Hepatocyte (in vitro differentiated cells): ENCODE measurements at regions not wholly inside any gene's neighbourhood (a gene's known extent, or its start where the extent isn't known, plus 50 kb on each side); places are given as distances from the start of the nearest gene placed in this dataset.
A peak's percentile ranks its signal among the peaks of the same experiment; 100 is the strongest.

Experiments
- DNase-seq: peaks from one replicate; pipeline ENCODE4 v3.0.0-alpha.2; 2016; ENCODE audit warnings: low spot score
- H2AFZ ChIP-seq: fragments of 200-600 bp; sonication (generic); 2 replicates; pipeline ENCODE4 v1.6.0; 2016; ENCODE audit warnings: antibody characterized with exemption, mild to moderate bottlenecking
- H3K27ac ChIP-seq: fragments of 200-600 bp; sonication (generic); 2 replicates; pipeline ENCODE4 v1.5.1; 2016; ENCODE audit warnings: mild to moderate bottlenecking
- H3K27me3 ChIP-seq: fragments of 200-600 bp; sonication (generic); 2 replicates; pipeline ENCODE4 v1.6.1; 2016
- H3K36me3 ChIP-seq: fragments of 200-600 bp; sonication (generic); replicated peaks from 2 replicates; pipeline ENCODE4 v1.5.1; 2016; ENCODE audit warnings: low read depth; ENCODE audit not compliant: insufficient read depth
- H3K4me1 ChIP-seq: fragments of 200-600 bp; sonication (generic); 2 replicates; pipeline ENCODE4 v1.5.1; 2016; ENCODE audit warnings: mild to moderate bottlenecking, moderate library complexity; ENCODE audit not compliant: insufficient read depth
- H3K4me2 ChIP-seq: fragments of 200-600 bp; sonication (generic); 2 replicates; pipeline ENCODE4 v1.6.0; 2016
- H3K4me3 ChIP-seq: fragments of 200-600 bp; sonication (generic); 2 replicates; pipeline ENCODE4 v1.5.1; 2016; ENCODE audit warnings: mild to moderate bottlenecking
- H3K79me2 ChIP-seq: fragments of 200-600 bp; sonication (generic); 2 replicates; pipeline ENCODE4 v1.6.0; 2017; ENCODE audit warnings: mild to moderate bottlenecking
- H3K9me2 ChIP-seq: fragments of 200-600 bp; sonication (generic); replicated peaks from 2 replicates; pipeline ENCODE4 v1.6.0; 2017; ENCODE audit warnings: mild to moderate bottlenecking; ENCODE audit not compliant: insufficient read depth
- H3K9me3 ChIP-seq: fragments of 200-600 bp; sonication (generic); 2 replicates; pipeline ENCODE4 v1.5.1; 2016; ENCODE audit warnings: low read depth, mild to moderate bottlenecking
- H4K20me1 ChIP-seq: fragments of 200-600 bp; sonication (generic); 2 replicates; pipeline ENCODE4 v1.6.0; 2016; ENCODE audit warnings: mild to moderate bottlenecking; ENCODE audit not compliant: insufficient read depth, poor library complexity, severe bottlenecking
- CTCF ChIP-seq: fragments of 200-600 bp; sonication (generic); IDR thresholded peaks from 2 replicates; pipeline ENCODE4 v1.5.1; 2016; ENCODE audit warnings: antibody characterized with exemption, mild to moderate bottlenecking; ENCODE audit not compliant: poor library complexity
- EZH2 ChIP-seq: fragments of 200-600 bp; sonication (generic); IDR thresholded peaks from 2 replicates; pipeline ENCODE4 v1.6.1; 2016; ENCODE audit warnings: antibody characterized with exemption, mild to moderate bottlenecking, borderline replicate concordance
- EZH2phosphoT487 ChIP-seq: fragments of 200-600 bp; sonication (generic); IDR thresholded peaks from one replicate; pipeline ENCODE4 v1.6.1; 2018; ENCODE audit warnings: antibody characterized with exemption, mild to moderate bottlenecking, low read depth, moderate library complexity; ENCODE audit not compliant: unreplicated experiment, severe bottlenecking
- WGBS: methylation state at CpG from one replicate; pipeline ENCODE4 v1.1.6; 2016; ENCODE audit warnings: low lambda C conversion rate; ENCODE audit errors: missing lambda C conversion rate; 5-methylcytosine and 5-hydroxymethylcytosine counted together

GRCh38 chr4:77430847-77431246, 174.8 kb upstream of the CXCL13 start:
- H3K4me1 ChIP-seq: no peaks in the 10 kb centered on the region
- H3K4me2 ChIP-seq: no peak overlapping the region
- 71% methylated on average over 4 of the region's 4 CpGs for WGBS
- H4K20me1 ChIP-seq: no peaks in the 10 kb centered on the region
- DNase-seq: no peak
- no peaks in the 10 kb centered on the region for H3K27me3 ChIP-seq
- no peaks in the 10 kb centered on the region for H3K36me3 ChIP-seq
- H3K9me2 ChIP-seq: no peaks in the 10 kb centered on the region
- H3K9me3 ChIP-seq: no peaks in the 10 kb centered on the region
- H2AFZ ChIP-seq: no peak overlapping the region
- H3K27ac ChIP-seq: no peak overlapping the region
- no peak overlapping the region for H3K4me3 ChIP-seq
- H3K79me2 ChIP-seq: no peaks in the 10 kb centered on the region
- no peak for TF ChIP-seq EZH2phosphoT487
- TF ChIP-seq EZH2: no peak
- no peak for TF ChIP-seq CTCF

- Histone ChIP-seq H4K20me1 (no peaks in the 10 kb centered on the region), H3K9me2 (no peaks in the 10 kb centered on the region), H3K4me1 (no peaks in the 10 kb centered on the region), H3K9me3 (no peaks in the 10 kb centered on the region), H3K27ac (no peak overlapping the region), H3K4me3 (no peak overlapping the region), H2AFZ (no peak overlapping the region), H3K27me3 (no peaks in the 10 kb centered on the region), H3K4me2 (no peak overlapping the region), H3K79me2 (no peaks in the 10 kb centered on the region), H3K36me3 (no peaks in the 10 kb centered on the region)
- no peak for DNase-seq
- TF ChIP-seq EZH2: no peak
- TF ChIP-seq EZH2phosphoT487: no peak
- no peak for TF ChIP-seq CTCF
- WGBS: 95% methylated on average over 1 of the region's 1 CpG
Measured at GRCh38 chr4:77431546-77431945, 174.1 kb upstream of the CXCL13 start.

GRCh38 chr4:77432717-77433417, 172.8 kb upstream of the CXCL13 start:
- Histone ChIP-seq H3K27me3 (no peaks in the 10 kb centered on the region), H3K36me3 (no peaks in the 10 kb centered on the region), H3K4me2 (no peak overlapping the region), H3K4me1 (no peaks in the 10 kb centered on the region), H3K9me3 (no peaks in the 10 kb centered on the region), H4K20me1 (no peaks in the 10 kb centered on the region), H3K27ac (no peak overlapping the region), H3K79me2 (no peaks in the 10 kb centered on the region), H3K4me3 (no peak overlapping the region), H2AFZ (no peak overlapping the region), H3K9me2 (no peaks in the 10 kb centered on the region)
- DNase-seq: no peak
- TF ChIP-seq CTCF (peak; percentile 9), EZH2phosphoT487 (no peak)
- WGBS: 31% methylated on average over 3 of the region's 3 CpGs

- Histone ChIP-seq H3K27me3 (no peaks in the 10 kb centered on the region), H3K9me2 (no peaks in the 10 kb centered on the region), H3K27ac (no peak overlapping the region), H3K4me3 (no peak overlapping the region), H3K79me2 (no peaks in the 10 kb centered on the region), H3K9me3 (no peaks in the 10 kb centered on the region), H4K20me1 (no peaks in the 10 kb centered on the region), H2AFZ (no peak overlapping the region), H3K4me1 (no peaks in the 10 kb centered on the region), H3K36me3 (no peaks in the 10 kb centered on the region), H3K4me2 (no peak overlapping the region)
- DNase-seq: peak; percentile 74
- 0% methylated on average over 2 of the region's 2 CpGs for WGBS
- TF ChIP-seq EZH2 (no peak), CTCF (peak; percentile 68)
Measured at GRCh38 chr4:77433418-77433733, 172.2 kb upstream of the CXCL13 start.
